NOMO-1 treated with DMSO at 0.1 percent for 48 hours (cell line): ENCODE measurements at regions not wholly inside any gene's neighbourhood (a gene's known extent, or its start where the extent isn't known, plus 50 kb on each side); places are given as distances from the start of the nearest gene placed in this dataset.
"Not testable (repeated sequence)": the region's sequence is repeated elsewhere in the genome, so short reads cannot be mapped to it uniquely, and the experiment has no call there.

ENCODE experiments used
- DNase-seq: peaks from one replicate; lab custom pipeline; 2025; ENCODE audit not compliant: unreplicated experiment; lab: John Stamatoyannopoulos, UW

- no peak for DNase-seq
Observed at GRCh38 chr7:153404781-153405279, 645.3 kb downstream of the ACTR3B start.

GRCh38 chr7:153405704-153406485 lies 646.3 kb upstream of the DPP6 start:
- no peak for DNase-seq

- no peak for DNase-seq
Observed at GRCh38 chr7:153406486-153406872, 645.7 kb upstream of the DPP6 start.

GRCh38 chr7:153407291-153408046 lies 644.7 kb upstream of the DPP6 start:
- DNase-seq, result no peak

- no peak for DNase-seq
Observed at GRCh38 chr7:153408360-153409335, 643.5 kb upstream of the DPP6 start.

GRCh38 chr7:153409567-153410342 lies 642.4 kb upstream of the DPP6 start:
- not testable (repeated sequence) for DNase-seq

- DNase-seq, result not testable (repeated sequence)
Observed at GRCh38 chr7:153410997-153411642, 641.1 kb upstream of the DPP6 start.

- not testable (repeated sequence) for DNase-seq
Observed at GRCh38 chr7:153412114-153412823, 639.9 kb upstream of the DPP6 start.

- DNase-seq, result not testable (repeated sequence)
Observed at GRCh38 chr7:153412824-153413198, 639.4 kb upstream of the DPP6 start.

GRCh38 chr7:153413199-153413539 lies 639.0 kb upstream of the DPP6 start:
- DNase-seq, result no peak

GRCh38 chr7:153413540-153414287 lies 638.5 kb upstream of the DPP6 start:
- no peak for DNase-seq

- DNase-seq, result no peak
Observed at GRCh38 chr7:153414288-153414629, 637.9 kb upstream of the DPP6 start.

- DNase-seq, result no peak
Observed at GRCh38 chr7:153415632-153416031, 636.6 kb upstream of the DPP6 start.

- peak; percentile 21 for DNase-seq
Observed at GRCh38 chr7:153422291-153423209, 629.6 kb upstream of the DPP6 start.

GRCh38 chr7:153423210-153423590 lies 629.0 kb upstream of the DPP6 start:
- no peak for DNase-seq

- DNase-seq, result no peak
Observed at GRCh38 chr7:153430931-153431330, 621.3 kb upstream of the DPP6 start.

- DNase-seq, result no peak
Observed at GRCh38 chr7:153432063-153432462, 620.1 kb upstream of the DPP6 start.

- DNase-seq, result no peak
Observed at GRCh38 chr7:153433223-153433622, 619.0 kb upstream of the DPP6 start.
